ENCODE measurements at regions not wholly inside any gene's neighbourhood (a gene's known extent, or its start where the extent isn't known, plus 50 kb on each side); places are given as distances from the start of the nearest gene placed in this dataset.

GRCh38 chr12:73106296-73106695 is 834.1 kb downstream of the TRHDE start:
- TF ChIP-seq CTCF (IDR thresholded peaks at IDR 0.05) (no peak), POLR2AphosphoS5 (IDR thresholded peaks at IDR 0.05) (no peak), POLR2A (IDR thresholded peaks at IDR 0.05) (no peak), EP300 (IDR thresholded peaks at IDR 0.05) (no peak)
